ENCODE measurements at regions not wholly inside any gene's neighbourhood (a gene's known extent, or its start where the extent isn't known, plus 50 kb on each side); places are given as distances from the start of the nearest gene placed in this dataset.
"Not testable (repeated sequence)": the region's sequence is repeated elsewhere in the genome, so short reads cannot be mapped to it uniquely, and the experiment has no call there.

DNA sequence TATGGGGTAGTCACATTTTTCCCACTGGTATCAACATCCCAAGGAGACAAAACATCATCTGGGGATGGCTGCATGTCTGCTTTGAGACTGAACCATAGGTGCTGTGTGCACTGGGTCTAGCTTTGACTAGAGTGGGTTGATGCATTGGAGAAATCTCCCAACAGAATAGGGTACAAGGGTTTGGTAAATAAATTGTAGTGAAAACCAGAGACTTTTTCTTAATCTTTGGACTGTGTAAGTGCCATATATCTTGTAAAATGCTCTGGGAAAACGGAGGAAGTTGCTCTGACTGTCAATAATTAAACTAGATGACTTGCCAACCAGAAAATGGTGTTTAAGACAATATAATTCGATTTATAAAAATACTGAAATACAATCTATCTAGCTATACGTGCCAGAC lies 1064.0 kb upstream of the SLIT2 start:
- intact Hi-C loops (cut with DNase I), result no loop called here
- DNase-seq (ENCODE audit: low spot score) (no peak), ATAC-seq (no peak)

GRCh38 chr4:19187096-19187495 lies 1064.6 kb upstream of the SLIT2 start:
- DNase-seq (ENCODE audit: low spot score) (no peak), ATAC-seq (no peak)
- intact Hi-C loops (cut with DNase I), result no loop called here

- intact Hi-C loops (cut with DNase I); DNase-seq (ENCODE audit: low spot score); ATAC-seq: not testable (repeated sequence)
Observed at GRCh38 chr4:19181631-19182030, 1070.1 kb upstream of the SLIT2 start.

- DNase-seq (ENCODE audit: low spot score) (no peak), ATAC-seq (no peak)
- intact Hi-C loops (cut with DNase I), result no loop called here
Observed at GRCh38 chr4:19178835-19179234, 1072.9 kb upstream of the SLIT2 start.

- ATAC-seq (no peak), DNase-seq (ENCODE audit: low spot score) (no peak)
- intact Hi-C loops (cut with DNase I), result no loop called here
Observed at GRCh38 chr4:19177616-19178015, 1074.1 kb upstream of the SLIT2 start.

- intact Hi-C loops (cut with DNase I), result no loop called here
- no peak for ATAC-seq
- no peak for DNase-seq (ENCODE audit: low spot score)
Observed at GRCh38 chr4:19171832-19172231, 1079.9 kb upstream of the SLIT2 start.

- intact Hi-C loops (cut with DNase I), result no loop called here
- ATAC-seq (no peak), DNase-seq (ENCODE audit: low spot score) (no peak)
Observed at GRCh38 chr4:19167311-19167710, 1084.4 kb upstream of the SLIT2 start.

GRCh38 chr4:19164334-19164733 lies 1087.4 kb upstream of the SLIT2 start:
- intact Hi-C loops (cut with DNase I), result no loop called here
- DNase-seq (ENCODE audit: low spot score) (no peak), ATAC-seq (no peak)

DNA sequence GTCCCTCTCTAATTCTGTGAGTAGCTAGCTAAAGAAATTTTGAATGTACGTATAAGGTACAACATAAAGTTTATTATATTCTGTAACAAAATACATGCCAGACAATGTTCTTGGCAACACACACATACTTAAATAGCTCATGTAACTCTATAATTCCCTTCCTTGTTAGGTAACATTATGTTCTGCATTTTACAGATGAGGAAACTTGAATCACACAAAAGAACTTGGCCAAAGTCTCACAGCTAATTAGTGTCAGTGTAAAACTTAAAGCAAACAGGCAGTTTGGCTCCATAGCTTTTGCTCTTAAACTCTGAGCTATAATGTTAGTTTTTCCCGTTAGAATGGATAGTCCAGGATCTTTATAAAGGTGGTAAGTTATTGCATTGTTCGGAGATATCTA lies 1091.8 kb upstream of the SLIT2 start:
- no peak for ATAC-seq
- intact Hi-C loops (cut with DNase I), result no loop called here
- no peak for DNase-seq (ENCODE audit: low spot score)

DNA sequence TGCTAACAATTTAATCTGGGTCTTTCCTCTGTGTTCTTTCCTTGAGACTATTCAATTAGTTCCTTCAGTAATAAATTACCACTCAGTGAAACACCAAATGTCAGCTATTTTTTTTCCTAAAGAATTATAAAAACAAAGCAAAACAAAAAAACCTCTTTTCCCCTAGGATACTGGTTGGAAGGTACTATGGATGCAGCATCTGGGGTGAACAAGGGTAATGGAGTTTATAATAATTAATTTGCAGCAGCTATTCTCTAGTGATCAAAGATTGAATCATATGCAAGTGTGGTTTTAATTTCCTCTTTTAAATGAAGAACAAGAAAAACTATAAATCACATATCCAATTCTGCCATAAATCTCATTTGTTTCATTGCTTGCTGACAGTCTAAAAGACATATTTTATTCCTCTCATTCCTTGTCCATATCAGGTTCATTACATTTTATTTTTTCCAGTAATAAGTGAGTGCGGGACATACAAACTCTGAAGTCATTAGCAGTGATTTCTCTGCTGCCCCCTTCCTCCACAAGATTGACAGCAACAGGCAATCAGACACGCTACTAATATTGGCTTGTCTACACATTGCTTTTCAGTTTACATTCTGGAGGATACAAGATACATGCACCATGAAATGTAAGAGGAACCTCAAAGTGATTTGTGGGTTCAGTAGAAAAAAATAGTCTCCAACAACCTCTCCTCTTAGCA lies 1093.4 kb upstream of the SLIT2 start:
- intact Hi-C loops (cut with DNase I), result no loop called here
- ATAC-seq (no peak), DNase-seq (ENCODE audit: low spot score) (no peak)

GRCh38 chr4:19156786-19157185 lies 1094.9 kb upstream of the SLIT2 start:
- ATAC-seq (no peak), DNase-seq (ENCODE audit: low spot score) (no peak)
- intact Hi-C loops (cut with DNase I), result no loop called here

DNA sequence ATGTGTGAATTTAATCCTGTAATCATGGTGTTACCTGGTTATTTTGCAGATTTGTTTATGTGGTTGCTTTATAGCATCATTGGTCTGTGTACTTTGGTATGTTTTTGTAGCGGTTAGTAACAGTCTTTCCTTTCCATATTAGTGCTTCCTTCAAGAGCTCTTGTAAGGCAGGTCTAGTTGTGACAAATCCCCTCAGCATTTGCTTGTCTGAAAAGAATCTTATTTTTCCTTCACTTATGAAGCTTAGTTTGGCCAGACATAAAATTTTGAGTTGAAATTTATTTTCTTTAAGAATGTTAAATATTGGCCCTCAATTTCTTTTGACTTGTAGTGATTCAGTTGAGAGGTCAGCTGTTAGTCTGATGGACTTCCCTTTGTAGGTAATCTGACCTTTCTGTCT lies 1096.1 kb upstream of the SLIT2 start:
- DNase-seq (ENCODE audit: low spot score) (no peak), ATAC-seq (no peak)
- intact Hi-C loops (cut with DNase I), result no loop called here

GRCh38 chr4:19154267-19154666 lies 1097.4 kb upstream of the SLIT2 start:
- intact Hi-C loops (cut with DNase I); DNase-seq (ENCODE audit: low spot score); ATAC-seq: not testable (repeated sequence)

DNA sequence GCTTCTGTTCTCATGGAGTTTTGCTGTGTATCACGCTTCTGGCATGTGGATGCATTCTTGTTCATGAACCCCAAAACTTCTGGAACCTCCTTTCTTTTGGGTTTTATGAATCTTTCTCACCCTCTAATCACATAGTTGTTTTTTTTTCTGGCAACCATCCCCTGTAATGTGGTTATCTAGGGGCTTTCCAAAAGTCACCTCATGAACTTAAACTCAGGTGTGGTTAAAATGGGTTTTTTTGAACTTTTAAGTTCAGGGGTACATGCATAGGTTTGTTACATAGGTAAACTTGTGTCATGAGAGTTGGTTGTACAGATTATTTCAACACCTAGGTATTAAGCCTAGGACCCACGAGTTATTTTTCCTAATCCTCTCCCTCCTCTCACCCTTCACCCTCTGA lies 1099.4 kb upstream of the SLIT2 start:
- DNase-seq (ENCODE audit: low spot score) (no peak), ATAC-seq (no peak)
- intact Hi-C loops (cut with DNase I), result no loop called here

- ATAC-seq, result no peak
- no peak for DNase-seq (ENCODE audit: low spot score)
- intact Hi-C loops (cut with DNase I), result no loop called here
Observed at GRCh38 chr4:19151684-19152083, 1100.0 kb upstream of the SLIT2 start.

DNA sequence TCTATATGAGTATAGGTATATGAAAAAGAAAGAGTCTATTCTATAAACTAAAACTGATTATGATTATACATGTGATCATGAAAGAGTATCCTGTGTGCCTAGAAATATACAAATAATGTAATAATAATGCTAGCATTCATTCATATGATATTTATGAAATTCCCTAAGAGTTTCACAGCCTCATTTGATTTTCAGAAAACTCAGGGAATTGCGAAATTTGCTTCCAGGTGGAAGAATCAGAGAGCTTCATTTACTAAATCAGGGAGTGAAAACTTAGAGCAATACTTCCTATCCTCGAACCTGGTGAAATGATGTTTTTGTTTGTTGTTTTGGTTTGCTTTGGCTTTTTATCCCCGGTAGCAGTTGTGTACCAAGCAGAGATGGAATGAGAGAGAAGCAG lies 1105.7 kb upstream of the SLIT2 start:
- ATAC-seq, result no peak
- no peak for DNase-seq (ENCODE audit: low spot score)
- intact Hi-C loops (cut with DNase I), result no loop called here

DNA sequence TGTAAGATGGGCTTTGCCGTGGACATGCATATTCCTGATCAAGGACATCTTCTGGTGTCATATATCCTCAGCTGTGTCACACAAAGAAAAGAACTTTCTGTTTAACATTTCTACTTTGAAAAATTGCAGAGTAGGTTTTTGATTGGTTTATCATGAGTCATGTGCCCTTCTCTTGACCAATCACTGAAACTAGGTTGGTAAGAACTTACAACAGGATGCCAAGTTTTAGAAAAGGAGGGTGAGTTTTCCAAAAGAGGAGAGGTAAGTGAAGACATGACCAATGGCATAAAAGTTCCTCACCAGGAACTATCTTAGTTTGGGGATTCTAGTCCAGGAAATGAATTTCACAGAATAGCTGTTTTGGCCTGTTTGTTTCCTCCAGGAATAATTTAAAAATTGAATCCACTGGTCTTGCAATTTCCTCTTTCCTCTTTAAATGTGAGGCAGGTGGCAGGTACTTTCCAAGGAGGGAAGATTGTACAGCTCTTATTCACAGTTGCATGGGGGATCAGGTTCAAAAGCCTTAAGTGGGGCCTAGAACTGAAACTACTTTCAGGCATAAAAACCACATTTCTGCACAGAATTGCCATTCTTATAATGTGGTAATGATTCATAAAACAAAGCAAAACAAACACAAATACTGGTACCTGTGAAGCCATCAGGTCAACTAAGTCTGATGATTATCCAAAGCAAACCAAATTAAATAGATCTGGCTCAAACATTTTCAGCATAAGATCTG lies 1114.5 kb upstream of the LCORL start:
- intact Hi-C loops (cut with DNase I), result no loop called here
- ATAC-seq, result no peak
- DNase-seq (ENCODE audit: low spot score), result no peak

DNA sequence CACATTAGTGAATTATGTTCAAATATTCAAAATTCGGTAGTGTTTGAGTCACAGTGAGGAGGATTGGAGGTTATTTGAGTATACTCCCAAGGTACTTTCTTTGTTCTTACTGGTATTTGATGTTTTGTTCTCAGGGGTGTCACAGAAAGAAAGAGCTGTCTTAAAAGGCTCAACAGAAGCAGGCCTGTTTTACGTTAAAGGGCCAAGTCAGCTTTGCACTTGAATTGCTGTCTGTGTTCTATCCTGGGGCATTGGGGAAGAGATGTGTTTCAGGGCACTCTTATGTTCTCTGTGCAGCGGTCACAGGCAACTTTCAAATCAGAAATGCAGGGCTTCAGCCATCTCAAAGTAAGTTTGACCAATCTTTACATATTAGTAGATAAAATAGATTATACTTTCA lies 1113.1 kb upstream of the LCORL start:
- intact Hi-C loops (cut with DNase I), result no loop called here
- DNase-seq (ENCODE audit: low spot score) (no peak), ATAC-seq (no peak)

DNA sequence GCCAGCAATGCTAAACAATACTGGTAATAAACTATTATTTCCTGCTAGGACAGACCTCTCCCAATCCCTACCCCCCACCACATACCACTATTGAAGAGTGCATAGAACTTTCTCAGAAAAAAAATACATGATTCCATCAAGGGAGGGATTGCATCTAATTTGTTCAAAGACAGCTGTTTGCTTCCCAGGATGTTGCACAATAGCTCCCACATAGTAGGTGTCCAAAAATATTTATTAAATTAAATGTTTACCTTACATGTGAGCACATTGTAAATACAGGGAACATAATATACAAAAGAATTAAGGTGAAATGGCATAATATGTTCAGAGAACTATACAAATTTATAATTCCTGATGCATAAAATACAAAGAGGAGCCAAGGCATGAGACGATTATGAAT lies 1111.8 kb upstream of the LCORL start:
- ATAC-seq (no peak), DNase-seq (ENCODE audit: low spot score) (no peak)
- intact Hi-C loops (cut with DNase I), result no loop called here

DNA sequence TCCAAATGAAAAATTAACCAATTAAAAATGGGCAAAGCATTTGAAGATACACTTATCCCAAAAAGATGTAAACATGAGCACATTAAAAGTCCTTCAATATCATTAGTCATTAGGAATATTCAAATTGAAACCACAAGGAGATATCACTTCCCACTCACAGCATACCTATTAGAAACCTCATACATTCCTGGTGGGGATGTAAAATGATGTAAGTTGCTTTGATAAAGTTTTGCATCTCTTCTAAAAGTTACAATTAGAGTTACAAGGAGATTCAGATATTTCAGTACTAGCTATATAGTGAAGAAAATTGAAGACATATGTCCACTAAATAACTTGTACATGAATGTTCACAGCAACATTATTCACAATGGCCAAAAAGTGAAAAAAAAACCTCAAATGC lies 1109.3 kb upstream of the LCORL start:
- intact Hi-C loops (cut with DNase I), result no loop called here
- ATAC-seq, result no peak

DNA sequence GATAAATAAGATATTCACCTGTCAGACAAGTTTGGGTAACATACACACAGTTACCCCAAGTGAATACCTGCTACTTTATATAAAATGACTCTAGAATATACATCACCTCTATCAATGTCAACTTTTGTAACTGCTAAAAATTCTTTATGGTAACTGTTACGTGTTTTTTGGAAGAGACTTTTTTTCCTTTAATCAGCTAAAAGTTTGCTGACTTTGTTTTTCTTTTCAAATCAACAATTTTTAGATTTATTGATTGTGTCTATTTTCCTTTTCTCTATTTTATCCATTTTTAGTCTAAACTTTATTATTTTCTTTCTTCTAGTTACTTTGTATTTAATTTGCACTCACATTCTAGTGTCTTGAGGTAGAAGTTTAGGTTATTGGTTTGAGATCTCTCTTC lies 1106.6 kb upstream of the LCORL start:
- intact Hi-C loops (cut with DNase I), result no loop called here
- no peak for DNase-seq (ENCODE audit: low spot score)
- ATAC-seq, result no peak

More for the DNA sequence above, 1109.3 kb upstream of the LCORL start:
- no peak for DNase-seq (ENCODE audit: low spot score)
